ENCODE measurements at regions not wholly inside any gene's neighbourhood (a gene's known extent, or its start where the extent isn't known, plus 50 kb on each side); places are given as distances from the start of the nearest gene placed in this dataset.

GRCh38 chr3:30085486-30085885 is 520.9 kb upstream of the TGFBR2 start:
- no peak for DNase-seq (ENCODE audit: low spot score in 2 of 2, unreplicated experiment in 2 of 2)
- peaks cover 8% of the 10 kb centered on the region for H3K36me3 Mint-ChIP-seq
- peak overlapping the region; percentile 86 for H3K27ac Mint-ChIP-seq
- H3K4me1 Mint-ChIP-seq = peaks cover 38% of the 10 kb centered on the region
- H3K9me3 Mint-ChIP-seq = peaks cover 5% of the 10 kb centered on the region
- no peaks in the 10 kb centered on the region for H3K27me3 Mint-ChIP-seq (ENCODE audit: low read depth)
- no peak overlapping the region for H3K4me3 Mint-ChIP-seq
- TF ChIP-seq CTCF (IDR thresholded peaks at IDR 0.05; ENCODE audit: unreplicated experiment) = no peak

GRCh38 chr3:30091686-30092085 is 514.7 kb upstream of the TGFBR2 start:
- DNase-seq (ENCODE audit: low spot score in 2 of 2, unreplicated experiment in 2 of 2) = no peak
- peaks cover 24% of the 10 kb centered on the region for H3K9me3 Mint-ChIP-seq
- TF ChIP-seq CTCF (IDR thresholded peaks at IDR 0.05; ENCODE audit: unreplicated experiment) = no peak

GRCh38 chr3:30097022-30097650 is 509.3 kb upstream of the TGFBR2 start:
- no peak for TF ChIP-seq CTCF (IDR thresholded peaks at IDR 0.05; ENCODE audit: unreplicated experiment)
- DNase-seq (ENCODE audit: low spot score in 2 of 2, unreplicated experiment in 2 of 2) = no peak
- Mint-ChIP-seq H3K27ac (no peak overlapping the region), H3K36me3 (peaks cover 11% of the 10 kb centered on the region), H3K9me3 (peaks cover 25% of the 10 kb centered on the region), H3K4me3 (no peak overlapping the region), H3K27me3 (ENCODE audit: low read depth) (no peaks in the 10 kb centered on the region), H3K4me1 (peaks cover 15% of the 10 kb centered on the region)

More at GRCh38 chr3:30091686-30092085, 514.7 kb upstream of the TGFBR2 start:
- Mint-ChIP-seq H3K4me1 (peaks cover 11% of the 10 kb centered on the region), H3K4me3 (no peak overlapping the region), H3K36me3 (peaks cover 10% of the 10 kb centered on the region), H3K27me3 (ENCODE audit: low read depth) (no peaks in the 10 kb centered on the region), H3K27ac (no peak overlapping the region)

GRCh38 chr3:30098243-30098642 is 508.2 kb upstream of the TGFBR2 start:
- Mint-ChIP-seq H3K27me3 (ENCODE audit: low read depth) (no peaks in the 10 kb centered on the region), H3K4me1 (peaks cover 20% of the 10 kb centered on the region), H3K27ac (peak overlapping the region; percentile 1), H3K4me3 (no peak overlapping the region), H3K9me3 (peaks cover 25% of the 10 kb centered on the region), H3K36me3 (peaks cover 11% of the 10 kb centered on the region)
- no peak for TF ChIP-seq CTCF (IDR thresholded peaks at IDR 0.05; ENCODE audit: unreplicated experiment)
- no peak for DNase-seq (ENCODE audit: low spot score in 2 of 2, unreplicated experiment in 2 of 2)

GRCh38 chr3:30098653-30099455 is 507.5 kb upstream of the TGFBR2 start:
- Mint-ChIP-seq H3K27ac (peak overlapping the region; percentile 1), H3K4me3 (no peak overlapping the region), H3K36me3 (peaks cover 16% of the 10 kb centered on the region), H3K27me3 (ENCODE audit: low read depth) (no peaks in the 10 kb centered on the region), H3K4me1 (peaks cover 20% of the 10 kb centered on the region), H3K9me3 (peaks cover 28% of the 10 kb centered on the region)
- TF ChIP-seq CTCF (IDR thresholded peaks at IDR 0.05; ENCODE audit: unreplicated experiment) = no peak
- no peak for DNase-seq (ENCODE audit: low spot score in 2 of 2, unreplicated experiment in 2 of 2)
